Activated CD4-positive, alpha-beta T cell treated with anti-CD3 and anti-CD28 coated beads for 36 hours (primary cell): ENCODE measurements at regions not wholly inside any gene's neighbourhood (a gene's known extent, or its start where the extent isn't known, plus 50 kb on each side); places are given as distances from the start of the nearest gene placed in this dataset.

Experiments used
- ATAC-seq: fragments of 200-7000 bp; cut with Tn5 transposase; one replicate; pipeline ENCODE4 v1.10.0; 2021; ENCODE audit warnings: mild to moderate bottlenecking, moderate library complexity
- CTCF ChIA-PET: fragments of 350-600 bp; sonication (Branson Sonifier 250); formaldehyde crosslinking; loops from one replicate; lab custom pipeline; 2021; ENCODE audit warnings: antibody characterized with exemption; lab: Charles Lee
- POLR2A ChIA-PET: fragments of 350-600 bp; sonication (Branson Sonifier 250); formaldehyde crosslinking; loops from one replicate; lab custom pipeline; 2021; ENCODE audit warnings: antibody characterized with exemption, inconsistent platforms; lab: Charles Lee
- DNase-seq: peaks from one replicate; pipeline ENCODE4 v3.0.0-alpha.2; 2020
- H3K27ac Mint-ChIP-seq: one replicate; pipeline ENCODE4 v1.8.0; 2021; ENCODE audit warnings: mixed read lengths
- H3K27me3 Mint-ChIP-seq: one replicate; pipeline ENCODE4 v1.8.0; 2021; ENCODE audit warnings: mixed read lengths
- H3K36me3 Mint-ChIP-seq: one replicate; pipeline ENCODE4 v1.8.0; 2021; ENCODE audit warnings: low read depth, mixed read lengths
- H3K4me1 Mint-ChIP-seq: one replicate; pipeline ENCODE4 v1.8.0; 2021; ENCODE audit warnings: mixed read lengths
- H3K4me3 Mint-ChIP-seq: one replicate; pipeline ENCODE4 v1.8.0; 2021; ENCODE audit warnings: mild to moderate bottlenecking, moderate library complexity, mixed read lengths
- H3K9me3 Mint-ChIP-seq: one replicate; pipeline ENCODE4 v1.8.0; 2021; ENCODE audit warnings: low read depth, mixed read lengths
- intact Hi-C, 2 experiments: fragments of 100-400 bp; cut with DNase I in 1 of 2; cut with micrococcal nuclease in 1 of 2; formaldehyde crosslinking; loops; one replicate each; pipeline versions ENCODE4 v1.14.2 to v1.15.1; 2022 to 2024; cut with DNase I, micrococcal nuclease

- Mint-ChIP-seq H3K27ac (no peak overlapping the region), H3K27me3 (no peaks in the 10 kb centered on the region), H3K9me3 (peaks cover 2% of the 10 kb centered on the region), H3K4me1 (no peaks in the 10 kb centered on the region), H3K36me3 (no peaks in the 10 kb centered on the region), H3K4me3 (no peak overlapping the region)
- ChIA-PET CTCF (no interaction called here), POLR2A (no interaction called here)
- DNase-seq = no peak
- ATAC-seq = no peak
- intact Hi-C loops = no loop called here
Observed at GRCh38 chr2:140002110-140002509, 1221.9 kb upstream of the NXPH2 start.

- intact Hi-C loops = no loop called here
- DNase-seq (no peak), ATAC-seq (no peak)
- ChIA-PET POLR2A (no interaction called here), CTCF (no interaction called here)
- Mint-ChIP-seq H3K9me3 (peaks cover 6% of the 10 kb centered on the region), H3K4me3 (no peak overlapping the region), H3K27ac (no peak overlapping the region), H3K27me3 (no peaks in the 10 kb centered on the region), H3K4me1 (no peaks in the 10 kb centered on the region), H3K36me3 (no peaks in the 10 kb centered on the region)
Observed at GRCh38 chr2:139992711-139993345, 1212.6 kb upstream of the NXPH2 start.

GRCh38 chr2:139992078-139992477 lies 1211.9 kb upstream of the NXPH2 start:
- intact Hi-C loops = no loop called here
- CTCF ChIA-PET = no interaction called here

GRCh38 chr2:139990646-139991335 lies 1210.6 kb upstream of the NXPH2 start:
- no peaks in the 10 kb centered on the region for H3K27me3 Mint-ChIP-seq
- intact Hi-C loops = no loop called here
- POLR2A ChIA-PET = no interaction called here
- no peaks in the 10 kb centered on the region for H3K4me1 Mint-ChIP-seq
- H3K4me3 Mint-ChIP-seq = no peak overlapping the region
- no peak for ATAC-seq
- DNase-seq = no peak
- H3K9me3 Mint-ChIP-seq = peaks cover 4% of the 10 kb centered on the region
- CTCF ChIA-PET = no interaction called here
- no peak overlapping the region for H3K27ac Mint-ChIP-seq
- H3K36me3 Mint-ChIP-seq = no peaks in the 10 kb centered on the region

More at GRCh38 chr2:139992078-139992477, 1211.9 kb upstream of the NXPH2 start:
- ATAC-seq (no peak), DNase-seq (no peak)
- peaks cover 10% of the 10 kb centered on the region for H3K9me3 Mint-ChIP-seq
- POLR2A ChIA-PET = no interaction called here
- no peaks in the 10 kb centered on the region for H3K36me3 Mint-ChIP-seq
- H3K27me3 Mint-ChIP-seq = no peaks in the 10 kb centered on the region
- H3K4me1 Mint-ChIP-seq = no peaks in the 10 kb centered on the region
- H3K4me3 Mint-ChIP-seq = no peak overlapping the region
- H3K27ac Mint-ChIP-seq = no peak overlapping the region

- DNase-seq = no peak
- POLR2A ChIA-PET = no interaction called here
- no peak overlapping the region for H3K4me3 Mint-ChIP-seq
- peaks cover 17% of the 10 kb centered on the region for H3K9me3 Mint-ChIP-seq
- intact Hi-C loops = no loop called here
- no peaks in the 10 kb centered on the region for H3K4me1 Mint-ChIP-seq
- no peaks in the 10 kb centered on the region for H3K27me3 Mint-ChIP-seq
- CTCF ChIA-PET = no interaction called here
- no peak overlapping the region for H3K27ac Mint-ChIP-seq
- no peak for ATAC-seq
- H3K36me3 Mint-ChIP-seq = no peaks in the 10 kb centered on the region
Observed at GRCh38 chr2:139969323-139969722, 1189.1 kb upstream of the NXPH2 start.

GRCh38 chr2:139968588-139968987 lies 1188.4 kb upstream of the NXPH2 start:
- no peak overlapping the region for H3K27ac Mint-ChIP-seq

GRCh38 chr2:139967665-139968064 lies 1187.5 kb upstream of the NXPH2 start:
- POLR2A ChIA-PET = no interaction called here
- CTCF ChIA-PET = no interaction called here
- DNase-seq (no peak), ATAC-seq (no peak)
- H3K27me3 Mint-ChIP-seq = no peaks in the 10 kb centered on the region
- H3K4me1 Mint-ChIP-seq = no peaks in the 10 kb centered on the region
- intact Hi-C loops = no loop called here
- no peak overlapping the region for H3K27ac Mint-ChIP-seq
- H3K36me3 Mint-ChIP-seq = no peaks in the 10 kb centered on the region
- H3K4me3 Mint-ChIP-seq = no peak overlapping the region
- H3K9me3 Mint-ChIP-seq = peaks cover 4% of the 10 kb centered on the region

More at GRCh38 chr2:139968588-139968987, 1188.4 kb upstream of the NXPH2 start:
- CTCF ChIA-PET = no interaction called here
- Mint-ChIP-seq H3K9me3 (peaks cover 12% of the 10 kb centered on the region), H3K4me3 (no peak overlapping the region), H3K4me1 (no peaks in the 10 kb centered on the region), H3K36me3 (no peaks in the 10 kb centered on the region), H3K27me3 (no peaks in the 10 kb centered on the region)
- intact Hi-C loops = no loop called here
- no peak for ATAC-seq
- POLR2A ChIA-PET = no interaction called here
- no peak for DNase-seq

GRCh38 chr2:139964721-139965440 lies 1184.7 kb upstream of the NXPH2 start:
- Mint-ChIP-seq H3K4me3 (no peak overlapping the region), H3K4me1 (no peaks in the 10 kb centered on the region), H3K36me3 (no peaks in the 10 kb centered on the region), H3K27ac (no peak overlapping the region), H3K9me3 (peaks cover 10% of the 10 kb centered on the region), H3K27me3 (no peaks in the 10 kb centered on the region)
- DNase-seq (no peak), ATAC-seq (no peak)
- ChIA-PET CTCF (no interaction called here), POLR2A (interaction anchor here (0.6 kb wide), 1 partner anchor 83 kb away, joined by 4 read pairs; no protein-coding TSS in a partner anchor)
- intact Hi-C loops = no loop called here

GRCh38 chr2:139963863-139964355 lies 1183.7 kb upstream of the NXPH2 start:
- no peak overlapping the region for H3K27ac Mint-ChIP-seq
- ATAC-seq (no peak), DNase-seq (no peak)
- no peaks in the 10 kb centered on the region for H3K4me1 Mint-ChIP-seq
- CTCF ChIA-PET = no interaction called here
- no peaks in the 10 kb centered on the region for H3K27me3 Mint-ChIP-seq
- H3K9me3 Mint-ChIP-seq = peaks cover 13% of the 10 kb centered on the region
- POLR2A ChIA-PET = no interaction called here
- H3K4me3 Mint-ChIP-seq = no peak overlapping the region
- no peaks in the 10 kb centered on the region for H3K36me3 Mint-ChIP-seq
- intact Hi-C loops = no loop called here

- intact Hi-C loops = no loop called here
- peaks cover 11% of the 10 kb centered on the region for H3K9me3 Mint-ChIP-seq
- H3K27me3 Mint-ChIP-seq = no peaks in the 10 kb centered on the region
- no peaks in the 10 kb centered on the region for H3K36me3 Mint-ChIP-seq
- CTCF ChIA-PET = no interaction called here
- POLR2A ChIA-PET = no interaction called here
- ATAC-seq = no peak
- H3K27ac Mint-ChIP-seq = no peak overlapping the region
- DNase-seq = no peak
- H3K4me1 Mint-ChIP-seq = no peaks in the 10 kb centered on the region
- H3K4me3 Mint-ChIP-seq = no peak overlapping the region
Observed at GRCh38 chr2:139949242-139949972, 1169.2 kb upstream of the NXPH2 start.

GRCh38 chr2:139946690-139947089 lies 1166.5 kb upstream of the NXPH2 start:
- intact Hi-C loops = no loop called here
- H3K4me1 Mint-ChIP-seq = no peaks in the 10 kb centered on the region
- DNase-seq = no peak
- POLR2A ChIA-PET = no interaction called here
- peaks cover 12% of the 10 kb centered on the region for H3K9me3 Mint-ChIP-seq
- no peak overlapping the region for H3K4me3 Mint-ChIP-seq
- no peaks in the 10 kb centered on the region for H3K27me3 Mint-ChIP-seq
- no peak overlapping the region for H3K27ac Mint-ChIP-seq
- CTCF ChIA-PET = no interaction called here
- no peaks in the 10 kb centered on the region for H3K36me3 Mint-ChIP-seq
- ATAC-seq = no peak
